Astrocyte (in vitro differentiated cells and primary cell): ENCODE measurements at regions not wholly inside any gene's neighbourhood (a gene's known extent, or its start where the extent isn't known, plus 50 kb on each side); places are given as distances from the start of the nearest gene placed in this dataset.

Experiments used
- DNase-seq: peaks from one replicate; pipeline ENCODE4 v3.0.0-alpha.2; 2010; ENCODE audit warnings: low read depth
- FAIRE-seq: peaks from 2 replicates; lab custom pipeline; 2011; peaks lifted over from hg19 to GRCh38; lab: Jason Lieb, UNC
- H2AFZ ChIP-seq: 2 replicates; pipeline ENCODE4 v1.6.0; 2012; ENCODE audit warnings: low read depth, low read length, inconsistent platforms
- H3K27ac ChIP-seq: 2 replicates; pipeline ENCODE4 v1.5.1; 2011; ENCODE audit warnings: low read depth, low read length, inconsistent platforms
- H3K27me3 ChIP-seq: 2 replicates; pipeline ENCODE4 v1.6.0; 2011; ENCODE audit warnings: low read length, inconsistent platforms; ENCODE audit not compliant: insufficient read depth
- H3K36me3 ChIP-seq: 2 replicates; pipeline ENCODE4 v1.5.1; 2011; ENCODE audit warnings: low read length, inconsistent platforms; ENCODE audit not compliant: insufficient read depth
- H3K4me1 ChIP-seq: 2 replicates; pipeline ENCODE4 v1.5.1; 2011; ENCODE audit warnings: low read length, inconsistent platforms; ENCODE audit not compliant: insufficient read depth
- H3K4me2 ChIP-seq: 2 replicates; pipeline ENCODE4 v1.6.0; 2012; ENCODE audit warnings: low read length, inconsistent platforms
- H3K4me3 ChIP-seq: 2 replicates; pipeline ENCODE4 v1.5.1; 2011; ENCODE audit warnings: low read depth, mild to moderate bottlenecking, low read length, inconsistent platforms; ENCODE audit not compliant: insufficient read depth
- H3K79me2 ChIP-seq: 2 replicates; pipeline ENCODE4 v1.6.0; 2012; ENCODE audit warnings: mild to moderate bottlenecking, low read length, inconsistent platforms; ENCODE audit not compliant: insufficient read depth
- H3K9ac ChIP-seq: 2 replicates; pipeline ENCODE4 v1.6.0; 2012; ENCODE audit warnings: mild to moderate bottlenecking, low read length, inconsistent platforms
- H3K9me3 ChIP-seq: 2 replicates; pipeline ENCODE4 v1.5.1; 2012; ENCODE audit warnings: low read depth, mild to moderate bottlenecking, low read length, inconsistent platforms; ENCODE audit not compliant: insufficient read depth
- H4K20me1 ChIP-seq: 2 replicates; pipeline ENCODE4 v1.6.0; 2012; ENCODE audit warnings: low read length, inconsistent platforms; ENCODE audit not compliant: insufficient read depth
- H3K27ac Mint-ChIP-seq: one replicate; pipeline ENCODE4 v1.8.0; 2021; ENCODE audit warnings: mild to moderate bottlenecking, mixed read lengths; ENCODE audit not compliant: unreplicated experiment
- H3K27me3 Mint-ChIP-seq: one replicate; pipeline ENCODE4 v1.8.0; 2021; ENCODE audit warnings: low read depth, mixed read lengths; ENCODE audit not compliant: unreplicated experiment
- H3K36me3 Mint-ChIP-seq: one replicate; pipeline ENCODE4 v1.8.0; 2021; ENCODE audit warnings: low read depth, mixed read lengths; ENCODE audit not compliant: unreplicated experiment
- H3K4me1 Mint-ChIP-seq: one replicate; pipeline ENCODE4 v1.8.0; 2021; ENCODE audit warnings: low read depth, mixed read lengths; ENCODE audit not compliant: unreplicated experiment
- H3K4me3 Mint-ChIP-seq: one replicate; pipeline ENCODE4 v1.8.0; 2021; ENCODE audit warnings: mild to moderate bottlenecking, moderate library complexity, mixed read lengths; ENCODE audit not compliant: unreplicated experiment
- H3K9me3 Mint-ChIP-seq: one replicate; pipeline ENCODE4 v1.8.0; 2021; ENCODE audit warnings: mild to moderate bottlenecking, mixed read lengths; ENCODE audit not compliant: unreplicated experiment
- CTCF ChIP-seq: IDR thresholded peaks from 2 replicates; pipeline ENCODE4 v1.5.1; 2011; ENCODE audit warnings: low read depth, mild to moderate bottlenecking, inconsistent platforms, low read length, moderate library complexity; ENCODE audit not compliant: insufficient read depth
- EZH2 ChIP-seq: IDR thresholded peaks from 2 replicates; pipeline ENCODE4 v1.6.1; 2012; ENCODE audit warnings: mild to moderate bottlenecking, low read length, inconsistent platforms; ENCODE audit not compliant: insufficient read depth

- H3K27me3 Mint-ChIP-seq, result no peaks in the 10 kb centered on the region
- no peak overlapping the region for H3K27ac Mint-ChIP-seq
These were observed 199.2 kb upstream of the C11orf87 start for GRCh38 chr11:109222761-109223160.

GRCh38 chr11:109223451-109223850 is 198.5 kb upstream of the C11orf87 start:
- H3K27ac Mint-ChIP-seq, result no peak overlapping the region
- Histone ChIP-seq H2AFZ (no peak overlapping the region), H3K4me2 (no peak overlapping the region), H3K9ac (no peak overlapping the region), H3K27me3 (no peaks in the 10 kb centered on the region), H3K4me1 (no peaks in the 10 kb centered on the region), H3K27ac (no peak overlapping the region), H3K36me3 (no peaks in the 10 kb centered on the region), H3K4me3 (no peak overlapping the region), H3K9me3 (no peaks in the 10 kb centered on the region), H4K20me1 (no peaks in the 10 kb centered on the region), H3K79me2 (no peaks in the 10 kb centered on the region)
- no peaks in the 10 kb centered on the region for H3K36me3 Mint-ChIP-seq
- FAIRE-seq (no peak), DNase-seq (no peak)
- TF ChIP-seq EZH2 (no peak), CTCF (no peak)
- peaks cover 3% of the 10 kb centered on the region for H3K9me3 Mint-ChIP-seq
- H3K27me3 Mint-ChIP-seq, result no peaks in the 10 kb centered on the region
- H3K4me3 Mint-ChIP-seq, result no peak overlapping the region
- no peaks in the 10 kb centered on the region for H3K4me1 Mint-ChIP-seq

More at GRCh38 chr11:109222761-109223160, 199.2 kb upstream of the C11orf87 start:
- no peak for FAIRE-seq
- Histone ChIP-seq H3K9me3 (no peaks in the 10 kb centered on the region), H3K4me2 (no peak overlapping the region), H3K79me2 (no peaks in the 10 kb centered on the region), H2AFZ (no peak overlapping the region), H3K4me1 (no peaks in the 10 kb centered on the region), H4K20me1 (no peaks in the 10 kb centered on the region), H3K27ac (no peak overlapping the region), H3K4me3 (no peak overlapping the region), H3K36me3 (no peaks in the 10 kb centered on the region), H3K9ac (no peak overlapping the region), H3K27me3 (no peaks in the 10 kb centered on the region)
- no peak for DNase-seq
- Mint-ChIP-seq H3K4me3 (no peak overlapping the region), H3K4me1 (no peaks in the 10 kb centered on the region), H3K36me3 (no peaks in the 10 kb centered on the region), H3K9me3 (peaks cover 3% of the 10 kb centered on the region)
- no peak for TF ChIP-seq CTCF
- no peak for TF ChIP-seq EZH2

- H3K79me2 ChIP-seq, result no peaks in the 10 kb centered on the region
- no peaks in the 10 kb centered on the region for H4K20me1 ChIP-seq
- no peak overlapping the region for H3K4me3 Mint-ChIP-seq
- H3K9me3 ChIP-seq, result no peaks in the 10 kb centered on the region
- H3K27ac Mint-ChIP-seq, result no peak overlapping the region
- peak; percentile 58 for FAIRE-seq
- no peak overlapping the region for H3K27ac ChIP-seq
- no peaks in the 10 kb centered on the region for H3K9me3 Mint-ChIP-seq
- H3K4me1 ChIP-seq, result no peaks in the 10 kb centered on the region
- H3K27me3 ChIP-seq, result no peaks in the 10 kb centered on the region
- H3K9ac ChIP-seq, result no peak overlapping the region
- no peaks in the 10 kb centered on the region for H3K4me1 Mint-ChIP-seq
- no peak overlapping the region for H2AFZ ChIP-seq
- no peak overlapping the region for H3K4me3 ChIP-seq
- H3K4me2 ChIP-seq, result no peak overlapping the region
- TF ChIP-seq CTCF (no peak), EZH2 (no peak)
- no peaks in the 10 kb centered on the region for H3K27me3 Mint-ChIP-seq
- H3K36me3 ChIP-seq, result no peaks in the 10 kb centered on the region
- H3K36me3 Mint-ChIP-seq, result no peaks in the 10 kb centered on the region
- peak; percentile 41 for DNase-seq
These were observed 192.3 kb upstream of the C11orf87 start for GRCh38 chr11:109229682-109230081.
